Activated CD8-positive, alpha-beta T cell treated with anti-CD3 and anti-CD28 coated beads for 36 hours (primary cell): ENCODE measurements at regions not wholly inside any gene's neighbourhood (a gene's known extent, or its start where the extent isn't known, plus 50 kb on each side); places are given as distances from the start of the nearest gene placed in this dataset.

ENCODE experiments used
- ATAC-seq: fragments of 200-7000 bp; cut with Tn5 transposase; one replicate; pipeline ENCODE4 v1.10.0; 2021; ENCODE audit warnings: mild to moderate bottlenecking, moderate library complexity
- CTCF ChIA-PET: fragments of 350-600 bp; sonication (Branson Sonifier 250); formaldehyde crosslinking; loops from one replicate; lab custom pipeline; 2021; ENCODE audit warnings: antibody characterized with exemption; lab: Charles Lee
- POLR2A ChIA-PET: fragments of 350-600 bp; sonication (Branson Sonifier 250); formaldehyde crosslinking; loops from one replicate; lab custom pipeline; 2021; ENCODE audit warnings: antibody characterized with exemption; lab: Charles Lee
- DNase-seq: peaks from one replicate; pipeline ENCODE4 v3.0.0-alpha.2; 2020
- H3K27ac Mint-ChIP-seq: one replicate; pipeline ENCODE4 v1.8.0; 2021; ENCODE audit warnings: mild to moderate bottlenecking, mixed read lengths
- H3K27me3 Mint-ChIP-seq: one replicate; pipeline ENCODE4 v1.8.0; 2021; ENCODE audit warnings: mixed read lengths
- H3K36me3 Mint-ChIP-seq: one replicate; pipeline ENCODE4 v1.8.0; 2021; ENCODE audit warnings: low read depth, mixed read lengths
- H3K4me1 Mint-ChIP-seq: one replicate; pipeline ENCODE4 v1.8.0; 2021; ENCODE audit warnings: low read depth, mixed read lengths
- H3K4me3 Mint-ChIP-seq: one replicate; pipeline ENCODE4 v1.8.0; 2021; ENCODE audit warnings: mild to moderate bottlenecking, moderate library complexity, mixed read lengths
- H3K9me3 Mint-ChIP-seq: one replicate; pipeline ENCODE4 v1.8.0; 2021; ENCODE audit warnings: mixed read lengths
- CTCF ChIP-seq: fragments of 200-600 bp; IDR thresholded peaks from one replicate; pipeline ENCODE4 v1.8.0; 2022; ENCODE audit warnings: antibody characterized with exemption, mild to moderate bottlenecking
- intact Hi-C: fragments of 100-400 bp; cut with micrococcal nuclease; formaldehyde crosslinking; loops from one replicate; pipeline ENCODE4 v1.10.0; 2022

- no peaks in the 10 kb centered on the region for H3K9me3 Mint-ChIP-seq
- CTCF ChIA-PET = no interaction called here
Observed at GRCh38 chr2:239467956-239468490, 67.2 kb upstream of the HDAC4 start.

DNA sequence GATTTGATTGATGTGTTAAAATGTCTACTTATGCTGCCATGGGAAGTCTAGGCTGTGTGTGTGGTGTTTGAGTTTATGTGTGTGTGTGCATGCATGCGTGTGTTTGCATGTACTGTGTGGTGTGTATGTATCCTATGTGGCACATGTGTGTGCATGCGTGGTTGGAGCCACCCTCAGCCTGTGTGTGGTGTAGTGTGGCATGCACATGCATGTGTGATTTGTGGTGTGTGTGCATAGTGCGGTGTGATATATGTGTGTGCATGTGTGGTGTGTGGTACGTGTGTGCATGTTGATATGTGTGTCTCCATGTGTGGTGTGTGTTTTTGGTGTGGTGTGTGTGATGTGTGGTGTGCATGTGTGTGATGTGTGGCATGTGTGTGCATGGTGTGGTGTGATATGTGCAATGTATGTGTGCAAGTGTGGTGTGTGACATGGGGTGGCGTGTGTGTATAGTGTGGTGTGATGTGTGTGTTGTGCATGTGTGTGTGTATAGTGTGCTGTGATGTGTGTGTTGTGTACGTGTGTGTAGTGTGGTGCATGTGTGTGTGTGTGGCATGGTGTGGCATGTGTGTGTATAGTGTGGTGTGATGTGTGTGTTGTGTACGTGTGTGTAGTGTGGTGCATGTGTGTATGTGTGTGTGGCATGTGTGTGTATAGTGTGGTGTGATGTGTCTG lies 66.6 kb upstream of the HDAC4 start:
- POLR2A ChIA-PET = no interaction called here

More at GRCh38 chr2:239467956-239468490, 67.2 kb upstream of the HDAC4 start:
- DNase-seq = no peak
- intact Hi-C loops = no loop called here
- H3K27ac Mint-ChIP-seq = no peak overlapping the region
- ATAC-seq = no peak
- POLR2A ChIA-PET = no interaction called here
- no peaks in the 10 kb centered on the region for H3K4me1 Mint-ChIP-seq
- no peaks in the 10 kb centered on the region for H3K27me3 Mint-ChIP-seq
- H3K36me3 Mint-ChIP-seq = no peaks in the 10 kb centered on the region
- TF ChIP-seq CTCF = no peak
- no peak overlapping the region for H3K4me3 Mint-ChIP-seq

DNA sequence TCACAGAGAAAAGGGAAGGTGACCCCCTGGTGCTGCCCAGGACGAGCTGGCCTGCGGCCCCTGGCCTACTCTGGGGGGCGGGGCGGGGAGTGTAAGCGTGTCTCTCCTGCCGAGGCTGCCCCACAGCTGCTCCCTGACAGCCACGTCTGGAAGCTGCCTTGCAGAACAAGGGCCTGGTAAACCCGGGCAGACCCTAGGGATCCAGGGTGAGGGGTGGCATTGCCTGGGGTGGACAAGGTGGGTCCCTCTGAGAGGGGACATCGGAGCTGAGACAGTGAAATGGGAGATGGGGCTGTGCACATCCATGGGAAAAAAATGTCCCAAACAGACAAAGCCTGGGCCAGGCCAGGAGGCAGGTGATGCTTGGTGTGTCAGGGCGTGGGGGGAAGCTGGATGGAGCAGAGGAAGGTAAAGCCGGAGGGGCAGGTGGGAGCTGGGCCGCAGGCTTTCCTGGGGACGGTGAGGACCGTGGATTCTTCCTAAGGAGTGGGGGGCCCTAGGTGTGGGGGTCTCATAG lies 66.0 kb upstream of the HDAC4 start:
- ATAC-seq (no peak), DNase-seq (no peak)
- no peaks in the 10 kb centered on the region for H3K9me3 Mint-ChIP-seq
- H3K36me3 Mint-ChIP-seq = no peaks in the 10 kb centered on the region
- ChIA-PET CTCF (no interaction called here), POLR2A (no interaction called here)
- intact Hi-C loops = no loop called here
- TF ChIP-seq CTCF = no peak
- H3K4me3 Mint-ChIP-seq = no peak overlapping the region
- no peaks in the 10 kb centered on the region for H3K27me3 Mint-ChIP-seq
- H3K4me1 Mint-ChIP-seq = no peaks in the 10 kb centered on the region
- H3K27ac Mint-ChIP-seq = no peak overlapping the region

More for the DNA sequence above, 66.6 kb upstream of the HDAC4 start:
- no peaks in the 10 kb centered on the region for H3K36me3 Mint-ChIP-seq
- H3K27me3 Mint-ChIP-seq = no peaks in the 10 kb centered on the region
- H3K9me3 Mint-ChIP-seq = no peaks in the 10 kb centered on the region
- TF ChIP-seq CTCF = no peak
- intact Hi-C loops = no loop called here
- H3K27ac Mint-ChIP-seq = no peak overlapping the region
- no peak overlapping the region for H3K4me3 Mint-ChIP-seq
- CTCF ChIA-PET = no interaction called here
- no peak for DNase-seq
- no peaks in the 10 kb centered on the region for H3K4me1 Mint-ChIP-seq
- no peak for ATAC-seq

GRCh38 chr2:239466061-239466754 lies 65.4 kb upstream of the HDAC4 start:
- no peak for ATAC-seq

More at GRCh38 chr2:239466061-239466754, 65.4 kb upstream of the HDAC4 start:
- no peak for TF ChIP-seq CTCF
- H3K27ac Mint-ChIP-seq = no peak overlapping the region
- intact Hi-C loops = no loop called here
- POLR2A ChIA-PET = no interaction called here
- no peaks in the 10 kb centered on the region for H3K36me3 Mint-ChIP-seq
- CTCF ChIA-PET = no interaction called here
- H3K4me1 Mint-ChIP-seq = no peaks in the 10 kb centered on the region
- H3K27me3 Mint-ChIP-seq = no peaks in the 10 kb centered on the region
- no peak overlapping the region for H3K4me3 Mint-ChIP-seq
- DNase-seq = no peak
- H3K9me3 Mint-ChIP-seq = no peaks in the 10 kb centered on the region
